HG02763 (cell line): ENCODE measurements at regions not wholly inside any gene's neighbourhood (a gene's known extent, or its start where the extent isn't known, plus 50 kb on each side); places are given as distances from the start of the nearest gene placed in this dataset.
A peak's percentile ranks its signal among the peaks of the same experiment; 100 is the strongest.
"Not testable (repeated sequence)": the region's sequence is repeated elsewhere in the genome, so short reads cannot be mapped to it uniquely, and the experiment has no call there.

Experiments
- ATAC-seq: cut with Tn5 transposase; IDR thresholded peaks from one replicate; pipeline ENCODE4 v1.9.1; 2021; ENCODE audit warnings: mild to moderate bottlenecking, moderate library complexity; ENCODE audit not compliant: unreplicated experiment

DNA sequence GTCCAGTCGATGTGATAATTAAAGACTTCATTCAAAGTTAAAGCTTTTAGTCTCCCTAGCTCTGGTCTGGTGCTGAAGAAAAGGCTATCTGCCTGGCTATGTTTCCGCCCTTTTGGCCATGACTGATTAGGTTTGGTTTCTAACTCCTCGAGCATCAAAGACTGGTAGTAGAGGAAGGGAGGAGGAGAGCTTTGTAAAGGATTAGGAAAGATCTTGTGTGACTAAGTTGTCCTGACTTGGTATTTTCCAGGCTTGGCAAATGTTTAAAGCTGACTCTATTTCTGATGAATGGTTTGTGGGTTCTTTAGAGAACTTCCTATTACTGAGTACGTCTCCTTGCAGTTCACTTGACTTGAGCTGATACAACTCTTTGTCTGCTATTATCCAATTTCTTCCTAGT, 312.9 kb downstream of the GJA1 start:
- no peak for ATAC-seq

DNA sequence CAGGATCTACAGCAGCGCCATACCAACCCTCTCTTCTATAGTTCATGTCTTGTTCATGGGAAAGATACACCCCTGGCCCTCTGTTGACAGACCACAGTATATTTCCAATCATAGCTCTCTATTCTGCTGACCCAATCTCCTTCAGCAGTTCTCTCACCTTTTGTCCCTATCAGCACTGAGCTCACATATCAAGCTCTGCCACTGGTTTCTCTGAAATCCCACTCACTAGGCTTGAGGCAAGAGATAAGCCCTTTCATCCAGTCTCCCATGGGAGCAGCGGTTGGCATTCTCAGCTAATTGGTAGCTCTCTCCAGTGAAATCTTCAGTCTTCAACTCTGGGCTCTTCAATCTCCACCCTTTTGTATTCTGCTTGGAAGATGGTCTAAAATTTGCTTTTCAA, 313.4 kb downstream of the GJA1 start:
- no peak for ATAC-seq

DNA sequence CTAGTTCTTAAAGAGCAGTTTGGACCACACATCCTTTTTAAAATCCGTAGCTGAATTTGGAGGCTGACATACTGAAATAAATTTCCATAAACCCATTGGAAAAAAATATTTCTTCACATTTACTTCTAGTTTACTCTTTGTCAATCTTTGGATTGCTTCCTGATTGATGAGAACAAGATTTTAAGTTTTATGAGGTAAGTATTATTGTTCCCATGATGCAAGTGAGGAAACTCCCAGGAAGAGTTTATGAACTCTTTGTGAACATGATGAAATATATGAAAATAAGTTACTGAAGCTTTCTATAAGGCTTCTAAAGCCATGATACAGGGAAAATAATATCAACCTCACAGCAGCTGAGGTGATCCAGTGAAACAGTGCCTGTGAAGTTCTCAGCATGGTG, 320.0 kb downstream of the GJA1 start:
- ATAC-seq, result no peak

DNA sequence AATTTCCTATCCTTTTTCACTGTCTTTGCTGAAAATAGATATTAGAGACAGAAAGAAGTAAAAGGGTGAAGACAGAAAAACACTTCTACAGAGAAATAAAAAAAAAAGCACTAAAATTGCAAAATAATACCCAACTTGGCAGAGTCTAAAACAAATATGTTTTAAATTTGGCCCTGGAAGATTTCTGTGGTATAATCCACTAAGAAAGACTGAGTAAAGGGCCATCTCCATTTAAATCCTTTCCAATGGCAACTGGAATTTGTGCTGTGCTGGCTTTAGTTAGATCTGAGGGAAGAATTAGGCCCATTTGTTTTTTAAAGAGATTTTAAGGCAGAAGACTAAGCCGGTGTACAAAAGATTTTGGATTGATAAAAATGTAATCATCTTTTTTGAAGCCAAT, 321.2 kb downstream of the GJA1 start:
- ATAC-seq, result no peak

DNA sequence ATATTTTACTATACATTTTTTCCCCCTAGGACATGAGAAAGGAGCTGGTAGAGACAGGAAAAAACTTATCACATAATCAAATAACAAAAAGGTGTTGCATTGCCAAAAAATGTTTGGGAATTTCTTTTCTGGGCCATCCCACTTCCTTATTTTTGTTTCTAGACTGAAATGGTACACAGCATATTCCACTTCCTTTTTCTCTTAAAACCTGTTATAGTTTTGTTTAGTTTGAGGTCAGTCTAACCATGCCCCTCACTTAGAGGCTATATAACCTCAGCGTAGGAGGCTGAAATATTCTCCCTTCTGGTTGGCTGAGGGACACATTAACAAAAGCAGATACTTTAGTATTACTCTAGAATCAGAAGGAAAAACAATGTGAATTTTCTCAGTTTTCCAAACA, 323.9 kb downstream of the GJA1 start:
- ATAC-seq, result no peak

DNA sequence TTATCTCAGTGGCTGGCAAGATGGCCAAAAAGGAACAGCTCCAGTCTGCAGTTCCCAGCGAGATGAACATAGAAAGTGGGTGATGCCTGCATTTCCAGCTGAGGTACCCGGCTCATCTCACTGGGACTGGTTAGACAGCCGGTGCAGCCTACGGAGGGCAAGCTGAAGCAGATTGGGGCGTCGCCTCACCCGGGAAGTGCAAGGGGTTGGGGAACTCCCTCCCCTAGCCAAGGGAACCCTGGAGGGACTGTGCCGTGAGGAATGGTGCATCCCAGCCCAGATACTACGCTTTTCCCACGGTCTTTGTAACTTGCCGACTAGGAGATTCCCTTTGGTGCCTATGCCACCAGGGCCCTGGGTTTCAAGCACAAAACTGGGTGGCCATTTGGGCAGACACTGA, 324.7 kb downstream of the GJA1 start:
- ATAC-seq, result no peak

DNA sequence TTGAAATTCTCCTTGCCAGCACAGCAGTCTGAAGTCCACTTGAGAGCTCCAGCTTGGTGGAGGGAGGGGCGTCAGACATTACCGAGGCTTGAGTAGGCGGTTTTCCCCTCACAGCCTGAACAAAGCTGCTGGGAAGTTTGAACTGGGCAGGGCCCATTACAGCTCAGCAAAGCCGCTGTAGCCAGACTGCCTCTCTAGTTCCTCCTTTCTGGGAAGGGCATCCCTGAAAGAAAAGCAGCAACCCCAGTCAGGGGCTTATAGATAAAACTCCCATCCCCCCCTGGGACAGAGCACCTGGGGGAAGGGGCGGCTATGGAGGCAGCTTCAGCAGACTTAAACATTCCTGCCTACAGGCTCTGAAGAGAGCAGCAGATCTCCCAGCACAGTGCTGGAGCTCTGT, 325.3 kb downstream of the GJA1 start:
- no peak for ATAC-seq

DNA sequence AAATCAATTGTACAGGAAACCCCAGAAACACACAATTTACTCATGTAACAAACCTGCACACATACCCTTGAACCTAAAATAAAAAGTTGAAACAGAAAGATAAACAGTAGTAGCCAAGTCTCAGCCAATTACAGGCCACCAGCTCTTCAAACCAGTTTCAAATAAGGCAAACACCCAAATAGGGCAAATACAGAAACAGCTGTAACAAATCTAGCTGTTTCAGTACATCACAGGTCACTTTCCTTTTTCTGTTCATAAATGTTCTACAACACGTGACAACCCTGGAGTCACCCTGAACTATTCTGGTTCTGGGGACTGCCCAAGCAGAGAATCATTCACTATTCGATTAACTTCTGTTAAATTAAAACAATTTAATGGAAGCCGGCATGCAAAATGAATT, 329.0 kb downstream of the GJA1 start:
- peak; percentile 90 for ATAC-seq

DNA sequence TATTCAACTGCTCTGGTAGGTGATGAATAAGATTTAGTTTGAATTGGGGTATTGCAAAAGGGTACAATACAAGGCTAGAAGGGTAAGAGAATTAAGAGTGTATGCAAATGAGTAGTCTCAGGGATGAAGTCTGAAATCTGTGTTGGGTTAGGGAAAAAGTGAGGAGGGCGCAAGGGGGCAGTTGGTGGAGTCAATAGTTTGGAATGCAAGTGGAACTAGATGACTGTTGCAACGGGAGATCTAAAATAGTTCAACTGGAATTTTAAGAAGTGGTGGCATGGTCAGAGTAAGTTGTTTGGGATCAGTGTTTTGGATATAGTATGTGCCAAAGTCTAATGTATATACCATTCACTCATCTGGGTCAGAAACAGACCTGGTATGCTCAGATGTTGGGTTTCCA, 329.6 kb downstream of the GJA1 start:
- ATAC-seq, result no peak

DNA sequence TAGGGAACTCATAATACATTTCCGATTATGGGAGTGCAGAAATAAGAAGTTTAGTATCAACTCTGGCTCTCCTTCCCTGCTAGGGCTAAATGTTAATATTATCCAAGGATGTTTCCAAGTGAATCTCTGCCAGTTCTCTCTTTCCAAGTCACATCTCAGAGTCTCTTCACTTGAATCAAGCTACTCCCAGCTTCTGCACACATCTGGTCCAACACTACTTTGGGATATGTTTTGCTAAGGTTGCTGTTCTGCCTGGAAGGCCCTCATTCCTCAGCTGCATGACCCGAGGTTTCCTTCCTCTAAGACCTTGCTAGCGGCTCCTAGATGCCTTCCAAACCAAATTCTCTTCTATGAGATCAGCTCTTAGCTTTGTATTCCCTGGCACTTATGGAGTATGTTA, 331.8 kb downstream of the GJA1 start:
- no peak for ATAC-seq

DNA sequence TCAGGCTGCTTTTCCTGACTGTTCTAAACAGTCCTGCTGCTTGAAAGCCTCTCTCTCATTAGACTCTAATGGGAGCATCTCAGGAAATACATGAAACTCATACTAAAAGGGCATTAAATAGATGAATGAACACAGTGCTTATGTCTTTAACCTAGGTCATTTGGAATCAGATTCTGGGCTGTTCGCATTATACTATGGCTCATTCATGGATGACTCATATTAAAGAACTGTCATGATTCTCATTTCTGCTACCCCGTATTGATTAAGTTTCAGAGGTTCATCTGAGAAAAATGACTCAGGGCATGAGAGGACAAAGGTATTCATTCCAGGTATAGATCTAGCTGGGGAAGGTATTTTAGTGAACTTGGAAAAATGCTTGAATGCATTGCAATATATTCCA, 335.5 kb downstream of the GJA1 start:
- ATAC-seq, result no peak

DNA sequence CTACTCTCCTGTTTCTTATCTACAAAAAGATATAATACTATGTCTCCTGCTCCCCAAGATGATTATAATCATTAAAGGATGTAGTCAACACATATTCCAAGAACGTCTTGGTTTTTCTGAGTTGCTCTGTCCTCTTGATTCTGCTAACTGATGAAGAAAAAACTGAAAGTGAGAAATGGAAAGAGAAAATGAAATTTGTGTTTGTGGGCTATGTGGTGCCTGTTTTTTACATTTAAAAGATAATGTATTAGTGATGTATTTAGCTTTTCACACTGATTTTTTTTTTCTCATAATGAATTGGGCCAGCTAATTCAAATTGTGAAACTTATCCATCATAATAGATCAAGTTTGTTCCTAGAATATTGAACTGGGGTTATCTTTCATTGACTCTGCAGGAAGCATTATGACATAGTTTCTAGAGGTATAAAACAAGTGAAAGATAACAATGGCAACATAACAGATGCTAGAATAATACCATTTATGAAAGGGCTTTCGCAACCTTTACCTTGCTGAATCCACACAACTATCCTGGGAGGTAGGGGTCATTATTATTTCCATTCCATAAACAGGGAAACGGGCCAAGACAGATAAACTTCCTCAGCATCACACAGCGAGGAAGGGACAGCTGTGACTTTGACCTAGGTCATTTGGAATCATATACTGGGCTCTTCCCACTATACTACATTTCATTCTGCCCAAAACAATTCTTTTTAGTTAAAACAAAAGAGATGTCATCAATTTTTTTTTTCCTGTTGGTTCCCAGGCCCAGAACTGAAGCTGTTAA, 336.7 kb downstream of the GJA1 start:
- ATAC-seq, result peak; percentile 91

DNA sequence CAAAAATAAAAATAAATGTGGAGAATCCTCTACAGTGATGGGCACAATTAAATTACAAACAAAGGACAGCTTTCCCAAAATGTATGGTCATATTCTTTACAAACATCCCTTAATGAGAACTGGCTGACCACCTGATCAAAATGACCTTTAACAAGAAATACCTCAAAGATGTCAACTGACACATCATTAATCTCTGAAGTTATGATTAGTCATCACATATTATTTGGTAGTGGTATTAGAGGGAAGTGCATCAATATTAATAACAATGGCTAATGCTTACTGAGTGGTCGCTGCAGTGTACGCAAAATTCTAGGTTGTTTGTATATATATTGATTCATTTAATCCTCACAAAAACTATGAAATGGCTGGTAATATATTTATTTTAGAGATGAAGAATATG, 340.6 kb downstream of the GJA1 start:
- no peak for ATAC-seq

DNA sequence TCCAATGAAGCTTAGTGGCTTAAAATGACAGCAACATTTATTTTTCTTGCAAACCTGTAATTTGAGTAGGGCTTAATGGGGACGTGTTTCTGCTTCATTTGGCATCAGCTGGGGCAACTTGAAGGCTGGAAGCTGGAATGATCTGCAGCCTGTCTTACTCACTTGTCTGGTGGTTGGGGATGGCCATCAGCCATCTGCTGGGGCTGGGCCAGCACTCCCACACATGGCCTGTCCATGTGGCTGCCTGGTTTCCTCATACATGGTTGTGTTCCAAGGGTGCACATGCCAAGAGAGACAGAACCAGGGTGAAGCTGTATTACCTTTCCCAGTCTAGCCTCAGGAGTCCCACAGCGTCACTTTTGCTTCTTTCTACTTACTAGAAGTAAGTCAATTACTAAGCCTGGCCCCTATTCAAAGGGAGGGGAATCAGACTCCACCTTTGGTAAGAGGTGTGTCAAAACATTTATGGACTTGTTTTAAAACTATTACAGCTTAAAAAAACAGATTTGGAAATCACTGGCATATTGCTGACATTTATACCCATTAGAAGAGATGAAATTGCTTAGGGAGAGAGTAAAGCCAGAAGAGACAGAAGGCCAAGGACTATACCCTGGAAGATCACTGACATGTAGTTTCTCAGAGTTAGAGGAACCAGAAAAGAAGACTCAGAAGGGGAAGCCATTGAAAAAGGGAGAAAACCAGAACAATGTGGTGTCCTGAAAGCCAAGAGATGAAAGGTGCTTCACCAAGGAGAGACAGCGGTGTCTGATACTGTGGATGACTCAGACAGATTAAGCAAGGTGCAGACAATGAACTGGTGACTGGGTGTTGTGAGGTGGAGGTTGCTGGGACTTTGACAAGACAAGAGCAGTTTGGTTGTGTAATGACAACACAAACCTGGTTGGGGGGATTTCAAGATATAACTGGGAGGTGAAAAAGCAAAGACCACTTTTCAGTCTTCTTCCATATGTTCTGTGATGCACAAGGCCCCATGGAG, 345.2 kb downstream of the GJA1 start:
- no peak for ATAC-seq

DNA sequence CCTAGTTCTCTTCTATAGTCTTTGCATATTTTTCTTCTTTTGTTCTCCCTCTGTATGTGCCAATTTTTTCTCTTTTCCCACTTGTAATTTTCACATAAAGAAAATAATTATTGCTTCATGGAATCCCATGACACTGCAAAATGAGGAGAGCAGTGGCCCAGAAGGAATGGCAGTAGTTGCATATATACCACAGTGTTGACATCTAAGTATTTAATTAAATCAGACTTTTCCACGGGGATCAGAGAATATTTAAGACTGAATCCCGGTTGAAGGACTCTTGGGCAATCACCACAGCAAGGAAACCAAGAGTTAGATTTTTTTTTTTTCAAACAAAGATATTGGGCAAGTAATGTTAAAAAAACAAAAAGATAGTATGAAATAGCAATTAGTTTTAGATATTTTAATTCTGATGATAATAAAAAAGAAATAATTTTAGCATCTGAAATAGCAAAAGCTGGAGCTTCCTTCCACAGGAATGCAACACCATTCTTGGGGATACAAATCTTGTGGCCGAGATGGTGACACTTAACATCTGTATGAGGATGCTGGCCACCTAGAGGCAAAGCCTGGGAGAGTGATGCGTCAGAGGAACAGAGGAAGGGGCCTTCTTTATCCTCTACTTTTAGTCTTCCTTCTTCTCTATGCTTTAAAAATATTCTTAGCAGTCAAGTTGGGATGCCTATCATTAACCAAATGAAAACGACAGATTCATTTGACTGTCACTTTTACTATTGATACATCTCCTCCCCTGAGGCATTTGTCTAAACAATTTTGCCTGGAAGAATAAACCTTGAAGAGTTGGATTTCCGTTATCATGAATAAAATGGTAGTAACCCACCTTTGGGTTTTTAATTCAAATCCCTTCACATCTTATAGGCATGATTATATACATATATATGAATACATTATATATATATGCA, 356.2 kb downstream of the GJA1 start:
- no peak for ATAC-seq

DNA sequence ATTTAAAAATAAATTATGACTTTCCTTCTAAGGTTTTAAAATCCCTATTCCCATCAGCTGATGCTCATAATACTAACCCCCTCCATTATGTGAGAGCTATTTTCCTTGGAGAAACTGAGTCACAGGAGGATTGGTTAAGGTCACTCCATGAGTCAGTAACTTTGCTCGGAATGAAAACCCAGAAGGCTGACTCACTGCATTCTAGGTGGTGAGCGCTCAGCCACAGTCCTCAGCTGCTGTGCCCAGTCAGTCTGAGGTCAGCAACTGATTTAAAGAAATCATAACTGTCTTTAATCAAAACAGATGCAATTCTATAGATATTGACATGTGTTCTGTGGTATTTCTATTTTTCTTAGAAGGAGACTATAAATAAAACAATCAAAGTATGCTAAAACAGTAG, 359.2 kb downstream of the GJA1 start:
- ATAC-seq, result no peak

DNA sequence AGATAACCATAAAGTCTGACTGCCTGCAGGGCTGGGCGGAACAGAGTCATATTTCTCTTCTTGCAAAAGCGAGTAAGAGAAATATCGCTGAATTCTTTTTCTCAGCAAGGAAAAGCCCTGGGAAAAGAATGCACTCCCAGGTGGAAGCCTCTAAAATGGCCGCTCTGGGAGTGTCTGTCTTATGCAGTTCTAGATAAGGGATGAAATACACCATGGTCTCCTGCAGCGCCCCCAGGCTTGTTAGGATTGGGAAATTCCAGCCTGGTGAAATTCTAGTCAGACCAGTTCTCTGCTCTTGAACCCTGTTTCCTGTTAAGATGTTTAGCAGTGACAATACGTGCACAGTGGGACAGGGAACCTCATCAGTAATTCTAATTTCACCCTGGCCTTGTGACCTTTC, 362.2 kb downstream of the GJA1 start:
- ATAC-seq, result not testable (repeated sequence)

DNA sequence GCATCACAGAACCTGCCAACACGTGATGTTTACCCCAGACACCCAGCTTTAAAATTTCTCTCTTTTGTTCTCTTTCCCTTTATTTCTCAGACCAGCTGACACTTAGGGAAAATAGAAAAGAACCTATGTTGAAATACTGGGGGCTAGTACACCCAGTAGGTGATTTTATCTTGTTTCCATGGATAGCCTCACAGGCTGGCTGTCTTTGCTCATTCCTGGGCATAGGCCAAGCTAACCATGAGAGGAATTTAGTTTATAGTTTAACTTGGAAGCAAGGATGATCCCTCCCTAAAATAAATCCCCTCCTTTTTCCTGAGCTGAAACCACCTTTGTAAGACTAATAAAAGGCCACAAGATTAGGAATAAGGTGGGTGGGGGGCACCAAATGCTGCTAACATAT, 362.7 kb downstream of the GJA1 start:
- ATAC-seq, result not testable (repeated sequence)

DNA sequence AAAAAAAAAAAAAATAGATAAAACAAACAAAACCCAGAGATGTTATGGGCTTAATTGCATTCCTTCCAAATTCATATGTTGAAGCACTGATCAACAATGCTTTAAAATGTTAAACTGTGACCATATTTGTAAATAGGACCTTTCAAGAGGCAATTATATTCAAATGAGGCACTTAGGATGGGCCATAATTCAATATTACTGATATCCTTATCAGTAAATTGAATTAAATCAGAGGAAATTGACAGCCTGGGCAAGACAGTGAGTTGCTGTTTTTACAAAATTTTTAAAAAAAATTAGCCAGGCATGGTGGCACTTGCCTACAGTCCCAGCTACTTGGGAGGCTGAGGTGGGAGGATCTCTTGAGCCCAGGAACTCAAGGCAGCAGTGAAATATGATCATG, 364.1 kb downstream of the GJA1 start:
- ATAC-seq, result no peak

DNA sequence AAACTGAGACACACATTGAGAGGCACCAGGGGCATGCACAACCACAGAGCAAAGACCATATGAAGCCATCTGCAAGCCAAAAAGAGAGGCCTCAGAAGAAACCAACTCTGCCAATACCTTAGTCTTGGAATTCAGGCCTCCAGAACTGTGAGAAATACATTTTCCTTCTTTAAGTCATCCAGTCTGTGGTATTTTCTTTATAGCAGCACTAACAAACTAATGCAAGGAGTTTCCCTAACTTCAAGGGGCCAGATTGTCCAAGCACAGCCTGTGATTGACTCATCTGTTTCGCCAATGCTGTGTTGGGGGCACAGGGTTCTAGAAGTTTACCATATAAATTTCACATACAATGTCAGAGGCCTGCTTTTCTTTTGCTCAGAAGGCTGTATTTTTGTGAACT, 364.6 kb downstream of the GJA1 start:
- ATAC-seq, result no peak

DNA sequence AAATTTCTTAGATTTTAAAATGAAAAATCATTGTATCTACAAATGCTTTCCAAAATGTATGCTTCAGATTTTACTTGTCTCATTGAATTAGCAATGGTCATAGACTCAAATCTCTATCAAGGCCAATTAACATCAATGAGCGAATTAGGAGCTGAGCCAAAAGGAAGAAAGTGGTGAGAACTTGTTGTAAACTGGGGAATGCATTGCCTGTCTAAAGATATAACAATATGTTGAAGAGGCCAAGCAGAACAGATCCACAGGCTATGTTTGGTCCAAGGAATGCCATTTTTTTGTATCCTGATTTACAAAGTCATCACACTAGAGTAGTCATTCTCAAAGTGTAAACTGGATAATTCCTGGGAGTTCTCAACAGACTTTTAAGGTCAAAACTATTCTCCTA, 370.7 kb downstream of the GJA1 start:
- no peak for ATAC-seq
